ENCODE measurements at regions not wholly inside any gene's neighbourhood (a gene's known extent, or its start where the extent isn't known, plus 50 kb on each side); places are given as distances from the start of the nearest gene placed in this dataset.

GRCh38 chr11:64449381-64450167 is 90.6 kb downstream of the RPS6KA4 start:
- Histone ChIP-seq H3K27ac (no peak overlapping the region), H3K4me3 (peak overlapping the region; percentile 40; the same call in 1 of the 2 replicates), H3K4me1 (replicated peaks; ENCODE audit: insufficient read depth) (peaks cover 16% of the 10 kb centered on the region), H2AFZ (peak overlapping the region; percentile 25; the same call in 1 of the 2 replicates), H4K20me1 (ENCODE audit: insufficient read depth) (no peaks in the 10 kb centered on the region), H3K79me2 (ENCODE audit: low read depth) (no peaks in the 10 kb centered on the region), H3K4me2 (peak overlapping the region; percentile 76), H3K27me3 (ENCODE audit: insufficient read depth, low read depth) (peaks cover 35% of the 10 kb centered on the region), H3K36me3 (ENCODE audit: low read depth) (no peaks in the 10 kb centered on the region), H3K9me2 (ENCODE audit: insufficient read depth) (no peaks in the 10 kb centered on the region), H3F3A (ENCODE audit: insufficient read depth, low read depth) (peaks cover 5% of the 10 kb centered on the region; the same call in 1 of the 2 replicates), H3K9me3 (ENCODE audit: insufficient read depth, low read depth) (no peaks in the 10 kb centered on the region)
- TF ChIP-seq EZH2 (IDR thresholded peaks at IDR 0.05; ENCODE audit: low read depth) (no peak), CTCF (conservative IDR thresholded peaks at IDR 0.05) (peak; percentile 85)
- BruUV-seq (replicated peaks), result no TSS peak
- intact Hi-C loops (cut with micrococcal nuclease; ENCODE audit: unreplicated experiment), result loop anchor here (1.0 to 2.0 kb wide), 5 partner anchors 91 to 239 kb away; partner anchors contain the start of genes PRDX5 and RPS6KA4
- DNase-seq, result peak; percentile 70 to 80
- ChIA-PET POLR2A (ENCODE audit: unreplicated experiment) (no interaction called here), CTCF (interaction anchor here (0.6 to 2.0 kb wide), 15 partner anchors 10 to 382 kb away, joined by 3 to 11 read pairs (median 6); partner anchors contain the start of genes PRDX5 and TRMT112)

- BruUV-seq (replicated peaks), result no TSS peak
- no peaks in the 10 kb centered on the region for H3K79me2 ChIP-seq (ENCODE audit: low read depth)
- H3K36me3 ChIP-seq (ENCODE audit: low read depth), result no peaks in the 10 kb centered on the region
- no peaks in the 10 kb centered on the region for H3K9me2 ChIP-seq (ENCODE audit: insufficient read depth)
- H3K4me1 ChIP-seq (replicated peaks; ENCODE audit: insufficient read depth), result peaks cover 16% of the 10 kb centered on the region
- no peak overlapping the region for H2AFZ ChIP-seq
- ChIA-PET CTCF (interaction anchor here (0.8 to 2.0 kb wide), 10 partner anchors 11 to 238 kb away, joined by 3 to 10 read pairs (median 6); partner anchors contain the start of genes PRDX5 and TRMT112), POLR2A (ENCODE audit: unreplicated experiment) (no interaction called here)
- peaks cover 41% of the 10 kb centered on the region for H3K27me3 ChIP-seq (ENCODE audit: insufficient read depth, low read depth)
- TF ChIP-seq EZH2 (IDR thresholded peaks at IDR 0.05; ENCODE audit: low read depth) (no peak), CTCF (conservative IDR thresholded peaks at IDR 0.05) (no peak)
- no peaks in the 10 kb centered on the region for H4K20me1 ChIP-seq (ENCODE audit: insufficient read depth)
- H3F3A ChIP-seq (ENCODE audit: insufficient read depth, low read depth), result peaks cover 5% of the 10 kb centered on the region; the same call in 1 of the 2 replicates
- intact Hi-C loops (cut with micrococcal nuclease; ENCODE audit: unreplicated experiment), result no loop called here
- no peaks in the 10 kb centered on the region for H3K9me3 ChIP-seq (ENCODE audit: insufficient read depth, low read depth)
- H3K4me2 ChIP-seq, result no peak overlapping the region
- no peak overlapping the region for H3K4me3 ChIP-seq
- DNase-seq, result no peak
- H3K27ac ChIP-seq, result no peak overlapping the region
Measured at GRCh38 chr11:64450168-64450560, 91.2 kb downstream of the RPS6KA4 start.

GRCh38 chr11:64451856-64452255 is 92.9 kb downstream of the RPS6KA4 start:
- Histone ChIP-seq H3K4me1 (replicated peaks; ENCODE audit: insufficient read depth) (peaks cover 16% of the 10 kb centered on the region), H3K27ac (no peak overlapping the region), H3K4me3 (no peak overlapping the region), H3K4me2 (no peak overlapping the region), H3K9me3 (ENCODE audit: insufficient read depth, low read depth) (no peaks in the 10 kb centered on the region), H3F3A (ENCODE audit: insufficient read depth, low read depth) (peaks cover 5% of the 10 kb centered on the region; the same call in 1 of the 2 replicates), H4K20me1 (ENCODE audit: insufficient read depth) (no peaks in the 10 kb centered on the region), H3K36me3 (ENCODE audit: low read depth) (no peaks in the 10 kb centered on the region), H3K79me2 (ENCODE audit: low read depth) (no peaks in the 10 kb centered on the region), H3K27me3 (ENCODE audit: insufficient read depth, low read depth) (peaks cover 52% of the 10 kb centered on the region), H2AFZ (no peak overlapping the region), H3K9me2 (ENCODE audit: insufficient read depth) (no peaks in the 10 kb centered on the region)
- TF ChIP-seq CTCF (conservative IDR thresholded peaks at IDR 0.05), result no peak
- TF ChIP-seq EZH2 (IDR thresholded peaks at IDR 0.05; ENCODE audit: low read depth), result no peak
- intact Hi-C loops (cut with micrococcal nuclease; ENCODE audit: unreplicated experiment), result no loop called here
- BruUV-seq (replicated peaks), result no TSS peak
- CTCF ChIA-PET, result interaction anchor here (1.2 kb wide), 1 partner anchor 68 kb away, joined by 6 read pairs; no protein-coding TSS in a partner anchor
- POLR2A ChIA-PET (ENCODE audit: unreplicated experiment), result no interaction called here
- DNase-seq, result no peak

All from PC-9 (cell line).